Left lung (tissue), 4 donors: ENCODE measurements at regions not wholly inside any gene's neighbourhood (a gene's known extent, or its start where the extent isn't known, plus 50 kb on each side); places are given as distances from the start of the nearest gene placed in this dataset.
"Not testable (repeated sequence)": the region's sequence is repeated elsewhere in the genome, so short reads cannot be mapped to it uniquely, and the experiment has no call there.

ENCODE experiments used
- ATAC-seq: fragments of 200-7000 bp; cut with Tn5 transposase; one replicate; pipeline ENCODE4 v1.9.1; 2020; ENCODE audit warnings: moderate library complexity
- DNase-seq, 4 donors: peaks; one replicate each; pipeline ENCODE4 v3.0.0-alpha.2; 2013 to 2020
- H3K27ac ChIP-seq, 2 donors: fragments of 200-600 bp; sonication (generic) in 1 of 2; one replicate each; pipeline versions ENCODE4 v1.5.0 to v1.8.0; 2020 to 2021
- H3K27me3 ChIP-seq, 2 donors: fragments of 200-600 bp; sonication (generic) in 1 of 2; one replicate each; pipeline versions ENCODE4 v1.5.0 to v1.8.0; 2020 to 2021
- H3K36me3 ChIP-seq, 2 donors: fragments of 200-600 bp; sonication (generic) in 1 of 2; one replicate each; pipeline versions ENCODE4 v1.5.0 to v1.8.0; 2020 to 2021
- H3K4me1 ChIP-seq, 2 donors: fragments of 200-600 bp; one replicate each; pipeline ENCODE4 v1.8.0; 2021
- H3K4me3 ChIP-seq, 2 donors: fragments of 200-600 bp; sonication (generic) in 1 of 2; one replicate each; pipeline versions ENCODE4 v1.5.0 to v1.8.0; 2020 to 2021; ENCODE audit warnings: mild to moderate bottlenecking in 1 of 2
- H3K9me3 ChIP-seq, 2 donors: fragments of 200-600 bp; sonication (generic) in 1 of 2; one replicate each; pipeline versions ENCODE4 v1.5.0 to v1.8.0; 2020 to 2021
- intact Hi-C, 2 donors: fragments of 100-400 bp; cut with DNase I; formaldehyde crosslinking; loops; one replicate each; pipeline versions ENCODE4 v1.11.2 to v1.14.2; 2022
- TF ChIP-seq, protein P1 (sequence below), 2 donors: fragments of 200-600 bp; sonication (generic) in 1 of 2; IDR thresholded peaks; one replicate each; pipeline versions ENCODE4 v1.5.0 to v1.8.0; 2021; ENCODE audit warnings: antibody characterized with exemption in 2 of 2
- donor health status: DM: no; HTN: yes; CAD: no.
- donor health status: DM: no; HTN: no; CAD: no.

DNA sequence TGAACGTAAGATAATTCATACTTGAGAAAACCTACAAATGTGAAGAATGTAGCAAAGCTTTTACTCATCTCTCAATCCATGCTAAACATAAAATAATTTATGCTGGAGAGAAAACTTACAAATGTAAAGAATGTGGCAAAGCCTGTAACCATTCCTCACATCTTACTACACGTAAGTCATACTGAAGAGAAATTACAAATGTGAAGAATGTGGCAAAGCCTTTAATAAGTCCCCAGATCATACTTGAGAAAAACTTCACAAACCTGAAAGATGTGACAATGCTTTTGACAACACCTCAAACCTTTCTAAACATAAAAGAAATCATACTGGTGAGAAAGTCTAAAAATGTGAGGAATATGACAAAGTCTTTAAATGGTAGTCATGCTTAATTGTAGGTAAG is 89.4 kb downstream of the ZNF675 start:
- no peak overlapping the region for H3K4me3 ChIP-seq
- intact Hi-C loops: no loop called here
- ATAC-seq: no peak

DNA sequence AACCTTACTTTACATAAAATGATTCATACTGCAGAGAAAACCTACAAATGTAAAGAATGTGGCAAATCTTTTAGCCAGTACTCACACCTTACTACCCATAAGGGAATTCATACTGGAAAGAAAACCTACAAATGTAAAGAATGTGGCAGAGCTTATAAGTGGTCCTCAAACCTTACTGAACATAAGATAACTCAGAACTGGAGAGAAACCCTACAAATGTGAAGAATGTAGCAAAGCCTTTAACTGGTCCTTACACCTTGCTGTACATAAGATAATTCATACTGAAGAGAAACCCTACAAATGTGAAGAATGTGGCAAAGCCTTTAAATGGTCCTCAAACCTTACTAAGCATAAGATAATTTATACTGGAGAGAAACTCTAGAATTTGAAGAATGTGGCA is 90.1 kb downstream of the ZNF675 start:
- H3K36me3 ChIP-seq: no peaks in the 10 kb centered on the region
- H3K27me3 ChIP-seq: no peaks in the 10 kb centered on the region

More for the DNA sequence above, 89.4 kb downstream of the ZNF675 start:
- Histone ChIP-seq H3K4me1 (no peaks in the 10 kb centered on the region), H3K9me3 (peaks cover 0 to 38% of the 10 kb centered on the region in 2 donors), H3K27me3 (no peaks in the 10 kb centered on the region), H3K36me3 (no peaks in the 10 kb centered on the region), H3K27ac (no peak overlapping the region)
- no peak for DNase-seq
- TF ChIP-seq, protein P1, sequence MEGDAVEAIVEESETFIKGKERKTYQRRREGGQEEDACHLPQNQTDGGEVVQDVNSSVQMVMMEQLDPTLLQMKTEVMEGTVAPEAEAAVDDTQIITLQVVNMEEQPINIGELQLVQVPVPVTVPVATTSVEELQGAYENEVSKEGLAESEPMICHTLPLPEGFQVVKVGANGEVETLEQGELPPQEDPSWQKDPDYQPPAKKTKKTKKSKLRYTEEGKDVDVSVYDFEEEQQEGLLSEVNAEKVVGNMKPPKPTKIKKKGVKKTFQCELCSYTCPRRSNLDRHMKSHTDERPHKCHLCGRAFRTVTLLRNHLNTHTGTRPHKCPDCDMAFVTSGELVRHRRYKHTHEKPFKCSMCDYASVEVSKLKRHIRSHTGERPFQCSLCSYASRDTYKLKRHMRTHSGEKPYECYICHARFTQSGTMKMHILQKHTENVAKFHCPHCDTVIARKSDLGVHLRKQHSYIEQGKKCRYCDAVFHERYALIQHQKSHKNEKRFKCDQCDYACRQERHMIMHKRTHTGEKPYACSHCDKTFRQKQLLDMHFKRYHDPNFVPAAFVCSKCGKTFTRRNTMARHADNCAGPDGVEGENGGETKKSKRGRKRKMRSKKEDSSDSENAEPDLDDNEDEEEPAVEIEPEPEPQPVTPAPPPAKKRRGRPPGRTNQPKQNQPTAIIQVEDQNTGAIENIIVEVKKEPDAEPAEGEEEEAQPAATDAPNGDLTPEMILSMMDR (IDR thresholded peaks at IDR 0.05): no peak

GRCh38 chr19:23594311-23594710 is 92.7 kb downstream of the ZNF675 start:
- intact Hi-C loops, DNase-seq, H3K4me3 ChIP-seq, H3K4me1 ChIP-seq, H3K36me3 ChIP-seq, ATAC-seq, H3K27ac ChIP-seq, H3K27me3 ChIP-seq: not testable (repeated sequence)
- H3K9me3 ChIP-seq: peaks cover 0 to 56% of the 10 kb centered on the region in 2 donors

More for the DNA sequence above, 90.1 kb downstream of the ZNF675 start:
- ATAC-seq (no peak), DNase-seq (no peak)
- intact Hi-C loops: no loop called here
- no peaks in the 10 kb centered on the region for H3K4me1 ChIP-seq
- TF ChIP-seq, protein P1 (IDR thresholded peaks at IDR 0.05): no peak
- H3K9me3 ChIP-seq: peaks cover 0 to 41% of the 10 kb centered on the region in 2 donors
- H3K27ac ChIP-seq: no peak overlapping the region
- H3K4me3 ChIP-seq: no peak overlapping the region

- no peaks in the 10 kb centered on the region for H3K4me1 ChIP-seq
- no peak overlapping the region for H3K27ac ChIP-seq
- DNase-seq: no peak
- intact Hi-C loops: no loop called here
- H3K9me3 ChIP-seq: peaks cover 0 to 73% of the 10 kb centered on the region in 2 donors
- no peak overlapping the region for H3K4me3 ChIP-seq
- no peak for ATAC-seq
- H3K36me3 ChIP-seq: no peaks in the 10 kb centered on the region
- no peaks in the 10 kb centered on the region for H3K27me3 ChIP-seq
- TF ChIP-seq, protein P1 (IDR thresholded peaks at IDR 0.05): no peak
Measured at GRCh38 chr19:23587546-23587945, 99.5 kb downstream of the ZNF675 start.

- intact Hi-C loops: no loop called here
- Histone ChIP-seq H3K27me3 (no peaks in the 10 kb centered on the region), H3K27ac (no peak overlapping the region), H3K4me1 (no peaks in the 10 kb centered on the region), H3K36me3 (no peaks in the 10 kb centered on the region), H3K4me3 (no peak overlapping the region), H3K9me3 (peaks cover 0 to 71% of the 10 kb centered on the region in 2 donors)
- DNase-seq: no peak
- no peak for ATAC-seq
- TF ChIP-seq, protein P1 (IDR thresholded peaks at IDR 0.05): no peak
Measured at GRCh38 chr19:23577501-23577900, 109.5 kb downstream of the ZNF675 start.

DNA sequence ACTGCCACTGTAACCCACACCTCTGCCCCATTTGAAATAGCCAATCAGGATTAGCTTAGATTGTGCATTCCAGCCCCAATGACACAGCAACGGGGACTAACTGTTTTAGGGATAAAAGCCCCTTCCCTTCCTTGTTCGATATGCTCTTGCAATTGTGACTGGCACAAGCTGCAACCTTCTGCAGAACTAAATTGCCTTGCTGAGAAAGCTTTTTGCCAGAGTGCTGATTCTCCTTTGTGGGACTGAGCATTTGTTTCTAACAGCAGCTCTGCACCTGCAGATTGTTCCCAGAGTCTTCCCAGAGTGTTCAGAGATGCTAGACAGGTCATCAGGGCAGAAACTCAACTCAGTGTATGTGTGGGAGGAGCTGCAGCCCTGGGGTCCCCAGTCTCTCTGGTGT is 115.8 kb downstream of the ZNF675 start:
- no peaks in the 10 kb centered on the region for H3K27me3 ChIP-seq
- H3K9me3 ChIP-seq: peaks cover 0 to 91% of the 10 kb centered on the region in 2 donors
- H3K4me1 ChIP-seq: no peaks in the 10 kb centered on the region
- no peak for DNase-seq
- H3K4me3 ChIP-seq: no peak overlapping the region
- no peaks in the 10 kb centered on the region for H3K36me3 ChIP-seq
- ATAC-seq: no peak
- intact Hi-C loops: no loop called here
- no peak overlapping the region for H3K27ac ChIP-seq
- TF ChIP-seq, protein P1 (IDR thresholded peaks at IDR 0.05): no peak

- ATAC-seq, DNase-seq, intact Hi-C loops, H3K36me3 ChIP-seq, H3K27ac ChIP-seq, H3K27me3 ChIP-seq, H3K4me1 ChIP-seq, H3K4me3 ChIP-seq: not testable (repeated sequence)
- H3K9me3 ChIP-seq: peaks cover 0 to 98% of the 10 kb centered on the region in 2 donors
Measured at GRCh38 chr19:23568116-23568515, 118.9 kb downstream of the ZNF675 start.
